Activated T-cell treated with anti-CD3 and anti-CD28 coated beads, Interleukin-2, amount 50 U/mL, for 72 hours (primary cell): ENCODE measurements at regions not wholly inside any gene's neighbourhood (a gene's known extent, or its start where the extent isn't known, plus 50 kb on each side); places are given as distances from the start of the nearest gene placed in this dataset.
"Not testable (repeated sequence)": the region's sequence is repeated elsewhere in the genome, so short reads cannot be mapped to it uniquely, and the experiment has no call there.

Source experiments
- ATAC-seq, 2 donors: fragments of 150-1000 bp; cut with Tn5 transposase; replicated peaks in 1 of 2; 2 replicates each; pipeline ENCODE4 v1.10.0; 2021; ENCODE audit warnings: moderate library complexity in 2 of 2, mild to moderate bottlenecking in 1 of 2
- DNase-seq, 2 donors: peaks; one replicate each; pipeline ENCODE4 v3.0.0; 2021 to 2022; ENCODE audit warnings: mixed read lengths in 1 of 2
- H3K27ac Mint-ChIP-seq: one replicate; pipeline ENCODE4 v1.8.0; 2022; ENCODE audit warnings: mild to moderate bottlenecking, moderate library complexity, mixed read lengths
- H3K27me3 Mint-ChIP-seq: one replicate; pipeline ENCODE4 v1.8.0; 2022; ENCODE audit warnings: low read depth, mixed read lengths
- H3K36me3 Mint-ChIP-seq, 2 donors: one replicate each; pipeline ENCODE4 v1.8.0; 2022; ENCODE audit warnings: mixed read lengths in 2 of 2, mild to moderate bottlenecking in 1 of 2; ENCODE audit not compliant: insufficient read depth in 2 of 2
- H3K4me1 Mint-ChIP-seq: one replicate; pipeline ENCODE4 v1.8.0; 2022; ENCODE audit warnings: low read depth, mixed read lengths
- H3K4me3 Mint-ChIP-seq, 2 donors: one replicate each; pipeline ENCODE4 v1.8.0; 2022; ENCODE audit warnings: mild to moderate bottlenecking in 2 of 2, mixed read lengths in 2 of 2, moderate library complexity in 2 of 2
- H3K9me3 Mint-ChIP-seq, 2 donors: one replicate each; pipeline ENCODE4 v1.8.0; 2022; ENCODE audit warnings: mixed read lengths in 2 of 2

- not testable (repeated sequence) for H3K9me3 Mint-ChIP-seq, H3K27me3 Mint-ChIP-seq, H3K4me1 Mint-ChIP-seq, H3K4me3 Mint-ChIP-seq, H3K36me3 Mint-ChIP-seq, H3K27ac Mint-ChIP-seq, ATAC-seq, DNase-seq
Observed at GRCh38 chr2:219875986-219876385, 248.6 kb downstream of the SLC4A3 start.

- no peaks in the 10 kb centered on the region for H3K27me3 Mint-ChIP-seq
- H3K4me3 Mint-ChIP-seq, result no peak overlapping the region
- H3K4me1 Mint-ChIP-seq, result no peaks in the 10 kb centered on the region
- H3K36me3 Mint-ChIP-seq, result no peaks in the 10 kb centered on the region
- ATAC-seq (no peak), DNase-seq (no peak)
- peaks cover 0 to 2% of the 10 kb centered on the region in 2 donors for H3K9me3 Mint-ChIP-seq
- H3K27ac Mint-ChIP-seq, result no peak overlapping the region
Observed at GRCh38 chr2:219876931-219877330, 249.5 kb downstream of the SLC4A3 start.

- H3K27me3 Mint-ChIP-seq, result no peaks in the 10 kb centered on the region
- no peak overlapping the region for H3K27ac Mint-ChIP-seq
- DNase-seq (no peak), ATAC-seq (no peak)
- no peaks in the 10 kb centered on the region for H3K4me1 Mint-ChIP-seq
- peaks cover 0 to 2% of the 10 kb centered on the region in 2 donors for H3K9me3 Mint-ChIP-seq
- no peaks in the 10 kb centered on the region for H3K36me3 Mint-ChIP-seq
- no peak overlapping the region for H3K4me3 Mint-ChIP-seq
Observed at GRCh38 chr2:219877728-219878127, 250.3 kb downstream of the SLC4A3 start.

DNA sequence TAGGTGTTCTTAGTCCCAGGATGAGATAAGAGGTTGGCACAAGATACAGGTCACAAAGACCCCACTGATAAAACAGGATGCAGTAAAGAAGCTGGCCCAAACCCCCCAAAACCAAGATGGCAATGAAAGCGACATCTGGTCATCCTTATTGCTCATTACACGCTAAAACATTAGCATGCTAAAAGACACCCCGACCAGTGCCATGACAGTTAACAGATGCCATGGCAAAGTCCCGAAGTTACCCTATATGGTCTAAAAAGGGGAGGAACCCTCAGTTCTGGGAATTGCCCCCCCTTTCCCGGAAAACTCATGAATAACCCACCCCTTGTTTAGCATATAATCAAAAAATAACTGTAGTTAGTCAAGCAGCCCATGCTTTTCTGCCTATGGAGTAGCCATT is 251.1 kb downstream of the SLC4A3 start:
- no peaks in the 10 kb centered on the region for H3K36me3 Mint-ChIP-seq
- no peaks in the 10 kb centered on the region for H3K27me3 Mint-ChIP-seq
- no peaks in the 10 kb centered on the region for H3K4me1 Mint-ChIP-seq
- H3K4me3 Mint-ChIP-seq, result no peak overlapping the region
- ATAC-seq, result no peak
- no peak for DNase-seq
- H3K27ac Mint-ChIP-seq, result no peak overlapping the region
- H3K9me3 Mint-ChIP-seq, result peaks cover 0 to 2% of the 10 kb centered on the region in 2 donors

DNA sequence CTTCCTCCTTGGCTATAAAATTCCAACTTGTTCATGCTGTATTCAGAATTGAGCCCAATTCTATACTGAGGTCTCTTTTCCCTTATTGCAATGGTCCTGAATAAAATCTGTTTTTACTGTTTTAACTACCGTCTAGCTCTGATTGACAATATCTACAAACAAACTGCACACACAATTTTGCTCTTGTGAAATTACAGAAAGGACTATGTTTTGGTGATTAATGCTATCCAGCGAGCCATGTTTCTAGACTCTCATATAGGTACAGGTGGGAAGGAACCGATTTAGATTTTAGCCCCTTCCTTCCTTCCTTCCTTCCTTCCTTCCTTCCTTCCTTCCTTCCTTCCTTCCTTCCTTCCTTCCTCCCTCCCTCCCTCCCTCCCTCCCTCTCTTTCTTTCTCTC is 254.4 kb downstream of the SLC4A3 start:
- Mint-ChIP-seq H3K36me3 (no peaks in the 10 kb centered on the region), H3K27ac (no peak overlapping the region), H3K9me3 (peaks cover 0 to 2% of the 10 kb centered on the region in 2 donors), H3K27me3 (no peaks in the 10 kb centered on the region), H3K4me1 (no peaks in the 10 kb centered on the region), H3K4me3 (no peak overlapping the region)
- ATAC-seq (no peak), DNase-seq (no peak)

DNA sequence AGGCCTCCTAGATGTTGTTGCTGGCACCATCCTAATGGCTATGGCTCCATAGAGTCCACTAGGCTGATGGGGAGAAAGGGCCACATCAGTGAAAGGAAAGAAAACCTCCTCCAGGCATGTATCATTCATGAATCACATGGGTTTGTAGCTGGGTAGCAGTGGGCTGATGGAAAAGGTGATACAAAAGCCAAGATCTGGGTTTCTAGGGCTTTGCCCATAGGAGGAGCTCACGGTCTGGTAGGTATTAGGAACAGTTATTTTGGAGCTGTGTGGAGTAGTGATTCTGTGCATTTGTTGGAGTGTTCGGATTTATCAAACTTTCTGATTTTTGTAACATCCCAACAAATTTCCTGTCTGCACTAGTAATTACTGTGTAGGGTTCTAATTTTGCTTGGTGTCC is 259.2 kb downstream of the SLC4A3 start:
- H3K27ac Mint-ChIP-seq, result no peak overlapping the region
- no peaks in the 10 kb centered on the region for H3K36me3 Mint-ChIP-seq
- H3K4me3 Mint-ChIP-seq, result no peak overlapping the region
- no peak for DNase-seq
- no peaks in the 10 kb centered on the region for H3K4me1 Mint-ChIP-seq
- no peak for ATAC-seq
- no peaks in the 10 kb centered on the region for H3K27me3 Mint-ChIP-seq
- no peaks in the 10 kb centered on the region for H3K9me3 Mint-ChIP-seq

DNA sequence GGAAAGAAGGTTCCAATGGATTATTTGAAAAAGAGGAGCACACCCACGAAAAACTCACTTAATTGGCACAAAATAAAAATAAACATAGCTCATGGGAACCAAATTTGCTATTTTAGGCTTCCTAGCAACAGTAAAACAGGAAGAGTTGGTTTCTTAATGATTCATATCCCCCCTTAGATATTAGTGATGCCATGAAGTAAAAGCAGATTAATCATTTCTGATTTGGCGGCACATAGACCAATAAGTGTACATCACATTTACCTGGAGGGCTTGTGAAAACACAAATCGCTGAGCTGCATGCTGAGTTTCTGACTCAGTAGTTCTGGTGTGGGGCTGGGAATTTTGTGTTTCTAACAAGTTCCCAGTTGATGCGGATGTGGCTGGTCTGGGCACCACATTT is 260.4 kb downstream of the SLC4A3 start:
- no peak overlapping the region for H3K4me3 Mint-ChIP-seq
- no peak for ATAC-seq
- H3K9me3 Mint-ChIP-seq, result no peaks in the 10 kb centered on the region
- no peaks in the 10 kb centered on the region for H3K4me1 Mint-ChIP-seq
- no peaks in the 10 kb centered on the region for H3K27me3 Mint-ChIP-seq
- no peaks in the 10 kb centered on the region for H3K36me3 Mint-ChIP-seq
- DNase-seq, result no peak
- H3K27ac Mint-ChIP-seq, result no peak overlapping the region

DNA sequence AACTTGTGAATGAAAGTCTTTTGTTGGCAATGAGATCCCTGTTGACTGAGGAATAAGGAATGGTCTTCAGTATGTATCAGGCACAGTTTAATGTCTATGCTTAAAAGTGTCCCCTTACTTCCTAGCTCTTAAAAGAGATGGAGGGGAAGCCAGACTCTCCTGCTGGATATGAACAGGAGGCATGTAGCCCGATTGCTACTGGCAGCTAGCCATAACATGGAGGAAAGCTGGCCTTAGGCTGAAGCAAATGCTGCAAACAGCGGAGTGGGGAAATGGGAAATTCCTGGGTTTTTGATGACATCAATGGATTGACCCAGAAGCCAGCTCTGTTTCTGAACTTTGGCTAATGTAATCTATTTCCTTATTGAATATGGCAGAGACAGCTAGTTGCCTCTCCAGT is 266.1 kb downstream of the SLC4A3 start:
- ATAC-seq (no peak), DNase-seq (no peak)
- no peak overlapping the region for H3K4me3 Mint-ChIP-seq
- H3K36me3 Mint-ChIP-seq, result no peaks in the 10 kb centered on the region
- H3K4me1 Mint-ChIP-seq, result no peaks in the 10 kb centered on the region
- no peaks in the 10 kb centered on the region for H3K27me3 Mint-ChIP-seq
- H3K9me3 Mint-ChIP-seq, result peaks cover 0 to 1% of the 10 kb centered on the region in 2 donors
- H3K27ac Mint-ChIP-seq, result no peak overlapping the region

GRCh38 chr2:219897456-219897855 is 270.0 kb downstream of the SLC4A3 start:
- no peaks in the 10 kb centered on the region for H3K36me3 Mint-ChIP-seq
- ATAC-seq (no peak), DNase-seq (no peak)
- H3K4me3 Mint-ChIP-seq, result no peak overlapping the region
- peaks cover 0 to 1% of the 10 kb centered on the region in 2 donors for H3K9me3 Mint-ChIP-seq
- no peak overlapping the region for H3K27ac Mint-ChIP-seq
- H3K4me1 Mint-ChIP-seq, result no peaks in the 10 kb centered on the region
- H3K27me3 Mint-ChIP-seq, result no peaks in the 10 kb centered on the region

- H3K36me3 Mint-ChIP-seq, result no peaks in the 10 kb centered on the region
Observed at GRCh38 chr2:219901155-219901554, 273.7 kb downstream of the SLC4A3 start.

DNA sequence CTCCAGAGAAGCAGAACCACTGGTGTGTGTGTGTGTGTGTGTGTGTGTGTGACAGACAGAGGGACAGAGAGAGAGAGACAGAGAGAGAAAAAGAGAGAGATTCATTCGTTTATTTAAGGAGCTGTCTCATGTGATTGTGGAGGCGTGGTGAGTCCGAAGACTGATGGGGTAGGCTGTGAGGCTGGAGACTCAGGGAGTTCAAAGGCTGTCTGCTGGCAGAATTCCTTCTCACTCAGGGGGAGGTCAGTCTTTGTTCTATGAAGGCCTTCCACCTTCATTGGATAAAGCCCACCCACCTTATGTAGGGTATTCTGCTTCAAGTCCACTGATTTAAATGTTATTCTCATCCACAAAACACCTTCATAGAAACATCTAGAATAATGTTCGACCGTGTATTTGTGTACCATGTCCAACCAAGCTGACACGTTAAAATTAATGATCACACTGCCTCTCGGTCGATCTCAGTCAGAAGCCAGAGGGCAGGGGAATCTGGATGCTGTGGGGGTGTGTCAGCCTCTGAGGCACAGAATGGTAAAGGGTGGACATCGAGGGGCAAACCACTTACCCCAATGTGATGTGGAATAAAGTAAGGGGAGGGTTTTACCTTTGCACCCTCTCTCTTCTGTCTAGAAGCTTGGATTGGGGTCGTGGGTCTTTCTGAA is 275.6 kb downstream of the SLC4A3 start:
- DNase-seq, result no peak
- Mint-ChIP-seq H3K36me3 (no peaks in the 10 kb centered on the region), H3K4me3 (no peak overlapping the region), H3K27me3 (no peaks in the 10 kb centered on the region), H3K4me1 (no peaks in the 10 kb centered on the region), H3K9me3 (no peaks in the 10 kb centered on the region), H3K27ac (no peak overlapping the region)
- no peak for ATAC-seq

More at GRCh38 chr2:219901155-219901554, 273.7 kb downstream of the SLC4A3 start:
- no peaks in the 10 kb centered on the region for H3K27me3 Mint-ChIP-seq
- no peaks in the 10 kb centered on the region for H3K4me1 Mint-ChIP-seq
- no peak for DNase-seq
- no peak overlapping the region for H3K27ac Mint-ChIP-seq
- H3K9me3 Mint-ChIP-seq, result peaks cover 0 to 1% of the 10 kb centered on the region in 2 donors
- no peak overlapping the region for H3K4me3 Mint-ChIP-seq
- ATAC-seq, result no peak

GRCh38 chr2:219905640-219906039 is 278.2 kb downstream of the SLC4A3 start:
- Mint-ChIP-seq H3K4me3 (no peak overlapping the region), H3K9me3 (no peaks in the 10 kb centered on the region), H3K27me3 (no peaks in the 10 kb centered on the region), H3K27ac (no peak overlapping the region), H3K4me1 (no peaks in the 10 kb centered on the region), H3K36me3 (no peaks in the 10 kb centered on the region)
- no peak for ATAC-seq
- DNase-seq, result no peak

DNA sequence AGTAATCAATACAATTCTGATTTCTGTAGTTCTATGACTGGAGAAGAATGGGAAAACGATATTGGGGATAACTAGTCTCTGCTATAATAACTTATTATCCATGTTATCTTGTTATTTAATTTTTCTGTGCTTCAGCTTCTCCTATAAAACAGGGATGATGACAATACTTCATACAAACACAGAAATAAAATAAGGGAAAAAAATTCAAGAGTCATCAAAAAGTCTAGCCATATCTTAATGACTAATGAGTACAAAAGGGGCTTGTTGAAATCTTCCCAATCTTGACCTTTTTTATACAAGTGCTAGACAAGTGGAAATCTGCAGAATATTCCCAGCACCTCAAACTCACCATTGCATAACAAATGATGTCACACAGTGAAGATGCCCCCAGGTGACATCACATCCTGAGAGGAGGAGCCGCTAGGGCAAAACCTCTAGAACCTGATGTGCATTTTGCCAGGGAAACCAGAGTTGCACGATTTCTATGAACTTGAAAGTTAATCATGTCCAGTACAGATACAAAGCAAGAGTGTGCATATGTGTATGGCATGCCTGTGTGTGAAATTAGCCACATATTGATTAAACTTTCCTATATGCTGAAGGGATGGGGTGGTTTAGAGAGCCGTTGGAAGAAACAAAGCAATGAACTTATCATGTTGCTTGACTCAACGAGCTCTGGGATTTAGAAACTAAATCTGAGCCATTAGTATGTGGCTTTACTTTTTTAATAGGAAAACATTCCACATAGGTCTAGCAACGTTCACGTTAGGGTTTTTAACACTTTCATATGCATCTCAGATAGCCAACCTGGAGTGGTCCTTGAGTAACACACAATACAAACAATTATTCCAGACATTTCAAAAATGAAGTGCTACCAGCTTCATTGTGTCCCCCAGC is 278.9 kb downstream of the SLC4A3 start:
- no peaks in the 10 kb centered on the region for H3K9me3 Mint-ChIP-seq
- H3K36me3 Mint-ChIP-seq, result no peaks in the 10 kb centered on the region
- H3K27me3 Mint-ChIP-seq, result no peaks in the 10 kb centered on the region

More for the DNA sequence above, 278.9 kb downstream of the SLC4A3 start:
- no peak for DNase-seq
- Mint-ChIP-seq H3K27ac (no peak overlapping the region), H3K4me1 (no peaks in the 10 kb centered on the region), H3K4me3 (no peak overlapping the region)
- no peak for ATAC-seq
